ENCODE measurements at regions not wholly inside any gene's neighbourhood (a gene's known extent, or its start where the extent isn't known, plus 50 kb on each side); places are given as distances from the start of the nearest gene placed in this dataset.
"Not testable (repeated sequence)": the region's sequence is repeated elsewhere in the genome, so short reads cannot be mapped to it uniquely, and the experiment has no call there.

- H3K9me3 ChIP-seq (ENCODE audit: low read depth, low read length), result peaks cover 6% of the 10 kb centered on the region; the same call in 1 of the 2 replicates
- H3K4me3 ChIP-seq, result peak overlapping the region; percentile 40
- no peak overlapping the region for H3K9ac ChIP-seq (ENCODE audit: insufficient read length)
- no peaks in the 10 kb centered on the region for H3K36me3 ChIP-seq (ENCODE audit: insufficient read depth, low read length)
- peak overlapping the region; percentile 81 for H3K27ac ChIP-seq
- DNase-seq (ENCODE audit: low read depth, low spot score), result no peak
- TF ChIP-seq EZH2 (IDR thresholded peaks at IDR 0.05) (no peak), POLR2AphosphoS5 (IDR thresholded peaks at IDR 0.05; ENCODE audit: borderline replicate concordance, low read depth, low read length) (no peak; the same call in 1 of the 2 replicates), FOXP2 (optimal IDR thresholded peaks at IDR 0.05; ENCODE audit: control extremely low read depth, extremely low read length, insufficient read depth) (no peak)
These were observed 340.2 kb upstream of the DKK2 start for GRCh38 chr4:107376293-107376692.

DNA sequence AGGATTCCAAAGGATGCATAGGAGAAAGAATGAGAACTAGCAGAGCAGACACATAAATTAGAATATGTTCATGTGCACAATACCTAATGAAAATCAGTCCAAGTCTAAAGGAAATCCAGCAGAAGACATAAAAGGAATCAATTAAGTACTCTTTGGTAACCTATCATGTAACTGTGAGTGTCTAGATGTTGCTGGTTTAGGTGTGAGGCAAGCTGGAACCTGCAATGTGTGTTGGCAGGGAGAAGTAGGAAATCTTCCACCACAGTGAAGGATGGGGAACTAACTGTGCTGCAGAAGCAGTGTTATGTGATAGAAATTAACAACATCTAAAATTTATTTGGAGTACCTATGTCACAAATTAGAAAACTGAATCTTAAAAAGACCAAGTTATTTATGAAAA, 330.8 kb upstream of the DKK2 start:
- no peak for TF ChIP-seq EZH2 (IDR thresholded peaks at IDR 0.05)
- no peak for TF ChIP-seq POLR2AphosphoS5 (IDR thresholded peaks at IDR 0.05; ENCODE audit: borderline replicate concordance, low read depth, low read length)
- TF ChIP-seq FOXP2 (optimal IDR thresholded peaks at IDR 0.05; ENCODE audit: control extremely low read depth, extremely low read length, insufficient read depth), result no peak
- no peak for DNase-seq (ENCODE audit: low read depth, low spot score)
- no peaks in the 10 kb centered on the region for H3K9me3 ChIP-seq (ENCODE audit: low read depth, low read length)
- H3K27ac ChIP-seq, result no peak overlapping the region
- no peak overlapping the region for H3K4me3 ChIP-seq
- no peak overlapping the region for H3K9ac ChIP-seq (ENCODE audit: insufficient read length)
- H3K36me3 ChIP-seq (ENCODE audit: insufficient read depth, low read length), result no peaks in the 10 kb centered on the region

GRCh38 chr4:107366016-107366735, 330.1 kb upstream of the DKK2 start:
- no peak for DNase-seq (ENCODE audit: low read depth, low spot score)
- TF ChIP-seq FOXP2 (optimal IDR thresholded peaks at IDR 0.05; ENCODE audit: control extremely low read depth, extremely low read length, insufficient read depth), result no peak
- no peaks in the 10 kb centered on the region for H3K9me3 ChIP-seq (ENCODE audit: low read depth, low read length)
- no peaks in the 10 kb centered on the region for H3K36me3 ChIP-seq (ENCODE audit: insufficient read depth, low read length)
- H3K9ac ChIP-seq (ENCODE audit: insufficient read length), result no peak overlapping the region
- H3K4me3 ChIP-seq, result no peak overlapping the region
- H3K27ac ChIP-seq, result no peak overlapping the region

DNA sequence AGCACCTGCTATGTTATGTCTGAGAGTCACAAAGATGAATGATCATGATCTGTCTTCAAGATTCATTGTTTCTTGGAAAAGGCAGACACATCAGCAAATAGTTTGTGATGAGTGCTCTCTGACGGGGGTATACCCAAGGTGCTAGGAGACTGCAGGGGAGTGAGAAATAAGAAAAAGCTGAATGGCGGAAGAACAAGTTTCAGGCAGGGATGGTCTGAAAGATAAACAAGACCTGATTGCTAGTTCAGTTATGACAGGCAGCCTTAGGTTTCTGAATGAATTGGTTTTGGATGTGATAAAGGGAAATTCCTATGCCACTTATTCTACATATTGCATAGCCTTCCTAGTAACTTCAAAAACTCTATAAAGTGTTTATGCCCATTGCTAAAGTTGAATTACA, 327.0 kb upstream of the DKK2 start:
- TF ChIP-seq POLR2AphosphoS5 (IDR thresholded peaks at IDR 0.05; ENCODE audit: borderline replicate concordance, low read depth, low read length) (no peak), EZH2 (IDR thresholded peaks at IDR 0.05) (no peak), FOXP2 (optimal IDR thresholded peaks at IDR 0.05; ENCODE audit: control extremely low read depth, extremely low read length, insufficient read depth) (no peak)
- Histone ChIP-seq H3K9me3 (ENCODE audit: low read depth, low read length) (no peaks in the 10 kb centered on the region), H3K9ac (ENCODE audit: insufficient read length) (no peak overlapping the region)

DNA sequence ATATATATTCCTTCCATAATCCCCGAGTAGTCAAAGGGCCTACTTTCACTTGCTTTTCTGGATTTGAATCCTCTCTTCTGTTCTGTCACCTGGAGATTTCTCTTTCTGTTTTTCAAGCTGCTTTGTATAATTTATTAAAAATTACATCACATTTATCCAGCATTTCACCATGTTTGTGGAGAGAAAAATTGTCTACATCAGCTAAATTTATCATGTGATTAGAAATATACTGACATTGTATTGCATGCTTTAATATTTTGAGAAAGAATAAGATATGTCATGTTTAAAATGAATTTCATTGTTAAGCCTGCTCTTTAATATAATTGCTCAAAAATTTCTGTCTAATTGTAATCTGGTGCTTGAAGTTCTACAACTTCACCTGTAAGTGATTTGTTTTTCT, 323.1 kb upstream of the DKK2 start:
- H3K9ac ChIP-seq (ENCODE audit: insufficient read length), result no peak overlapping the region
- H3K27ac ChIP-seq, result no peak overlapping the region

More for the DNA sequence above, 327.0 kb upstream of the DKK2 start:
- Histone ChIP-seq H3K36me3 (ENCODE audit: insufficient read depth, low read length) (no peaks in the 10 kb centered on the region), H3K27ac (no peak overlapping the region), H3K4me3 (no peak overlapping the region)
- no peak for DNase-seq (ENCODE audit: low read depth, low spot score)

DNA sequence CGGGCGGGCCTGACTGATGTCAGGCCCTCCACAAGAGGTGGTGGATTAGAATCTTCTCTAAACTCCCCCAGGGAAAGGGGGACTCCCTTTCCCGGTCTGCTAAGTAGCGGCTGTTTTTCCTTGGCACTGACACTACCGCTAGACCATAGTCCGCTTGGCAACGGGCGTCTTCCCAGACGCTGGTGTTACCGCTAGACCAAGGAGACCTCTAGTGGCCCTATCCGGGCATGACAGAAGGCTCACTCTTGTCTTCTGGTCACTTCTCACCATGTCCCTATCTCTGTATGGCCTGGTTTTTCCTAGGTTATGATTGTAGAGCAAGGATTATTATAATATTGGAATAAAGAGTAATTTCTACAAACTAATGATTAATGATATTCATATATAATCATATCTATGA, 318.2 kb upstream of the DKK2 start:
- H3K4me3 ChIP-seq; H3K27ac ChIP-seq; H3K9me3 ChIP-seq (ENCODE audit: low read depth, low read length); H3K36me3 ChIP-seq (ENCODE audit: insufficient read depth, low read length); H3K9ac ChIP-seq (ENCODE audit: insufficient read length); DNase-seq (ENCODE audit: low read depth, low spot score): not testable (repeated sequence)

More for the DNA sequence above, 323.1 kb upstream of the DKK2 start:
- H3K9me3 ChIP-seq (ENCODE audit: low read depth, low read length), result no peaks in the 10 kb centered on the region
- no peak overlapping the region for H3K4me3 ChIP-seq
- TF ChIP-seq FOXP2 (optimal IDR thresholded peaks at IDR 0.05; ENCODE audit: control extremely low read depth, extremely low read length, insufficient read depth) (no peak), EZH2 (IDR thresholded peaks at IDR 0.05) (no peak), POLR2AphosphoS5 (IDR thresholded peaks at IDR 0.05; ENCODE audit: borderline replicate concordance, low read depth, low read length) (no peak)
- no peaks in the 10 kb centered on the region for H3K36me3 ChIP-seq (ENCODE audit: insufficient read depth, low read length)
- DNase-seq (ENCODE audit: low read depth, low spot score), result no peak

GRCh38 chr4:107351196-107351595, 315.1 kb upstream of the DKK2 start:
- peaks cover 6% of the 10 kb centered on the region; the same call in 1 of the 2 replicates for H3K9me3 ChIP-seq (ENCODE audit: low read depth, low read length)
- H3K27ac ChIP-seq, result no peak overlapping the region
- H3K4me3 ChIP-seq, result no peak overlapping the region
- H3K9ac ChIP-seq (ENCODE audit: insufficient read length), result no peak overlapping the region
- no peak for DNase-seq (ENCODE audit: low read depth, low spot score)
- no peak for TF ChIP-seq EZH2 (IDR thresholded peaks at IDR 0.05)
- no peak for TF ChIP-seq POLR2AphosphoS5 (IDR thresholded peaks at IDR 0.05; ENCODE audit: borderline replicate concordance, low read depth, low read length)
- no peak for TF ChIP-seq FOXP2 (optimal IDR thresholded peaks at IDR 0.05; ENCODE audit: control extremely low read depth, extremely low read length, insufficient read depth)
- no peaks in the 10 kb centered on the region for H3K36me3 ChIP-seq (ENCODE audit: insufficient read depth, low read length)

DNA sequence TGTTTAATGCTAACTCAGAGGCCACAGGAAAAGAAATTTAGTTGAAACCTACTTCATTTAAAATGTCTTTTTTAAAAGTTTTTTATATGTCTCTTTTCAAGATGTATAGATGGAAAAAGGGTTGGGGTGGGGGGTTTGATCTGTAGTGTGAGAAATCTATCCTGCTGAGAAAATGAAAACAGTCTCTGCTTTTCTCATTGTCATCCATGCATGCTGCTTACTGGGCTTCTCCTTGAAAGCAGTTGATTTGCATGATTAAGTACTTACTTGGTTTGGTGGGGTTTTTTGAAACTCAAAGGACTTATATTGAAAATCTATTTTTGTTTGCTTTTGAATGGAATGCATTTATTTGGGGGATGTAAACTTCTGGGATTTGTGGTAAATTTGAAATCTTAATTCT, 313.6 kb upstream of the DKK2 start:
- DNase-seq (ENCODE audit: low read depth, low spot score), result no peak
- no peaks in the 10 kb centered on the region for H3K36me3 ChIP-seq (ENCODE audit: insufficient read depth, low read length)
- H3K27ac ChIP-seq, result peak overlapping the region; percentile 98
- H3K9me3 ChIP-seq (ENCODE audit: low read depth, low read length), result peaks cover 6% of the 10 kb centered on the region; the same call in 1 of the 2 replicates
- peak overlapping the region; percentile 60 for H3K9ac ChIP-seq (ENCODE audit: insufficient read length)
- TF ChIP-seq FOXP2 (optimal IDR thresholded peaks at IDR 0.05; ENCODE audit: control extremely low read depth, extremely low read length, insufficient read depth) (no peak), EZH2 (IDR thresholded peaks at IDR 0.05) (no peak), POLR2AphosphoS5 (IDR thresholded peaks at IDR 0.05; ENCODE audit: borderline replicate concordance, low read depth, low read length) (no peak)
- H3K4me3 ChIP-seq, result peak overlapping the region; percentile 72

- H3K9ac ChIP-seq (ENCODE audit: insufficient read length), result peak overlapping the region; percentile 66
- H3K36me3 ChIP-seq (ENCODE audit: insufficient read depth, low read length), result no peaks in the 10 kb centered on the region
- peaks cover 6% of the 10 kb centered on the region; the same call in 1 of the 2 replicates for H3K9me3 ChIP-seq (ENCODE audit: low read depth, low read length)
- peak overlapping the region; percentile 72 for H3K4me3 ChIP-seq
- TF ChIP-seq FOXP2 (optimal IDR thresholded peaks at IDR 0.05; ENCODE audit: control extremely low read depth, extremely low read length, insufficient read depth) (peak; percentile 27), POLR2AphosphoS5 (IDR thresholded peaks at IDR 0.05; ENCODE audit: borderline replicate concordance, low read depth, low read length) (peak; percentile 57; the same call in 1 of the 2 replicates), EZH2 (IDR thresholded peaks at IDR 0.05) (no peak)
- peak overlapping the region; percentile 98 for H3K27ac ChIP-seq
- DNase-seq (ENCODE audit: low read depth, low spot score), result peak; percentile 97
These were observed 313.2 kb upstream of the DKK2 start for GRCh38 chr4:107349266-107349665.

All from SK-N-MC (cell line).